ENCODE measurements at regions not wholly inside any gene's neighbourhood (a gene's known extent, or its start where the extent isn't known, plus 50 kb on each side); places are given as distances from the start of the nearest gene placed in this dataset.

GRCh38 chr13:102962430-102962829, 103.8 kb downstream of the SLC10A2 start:
- no peak for TF ChIP-seq CTCF (IDR thresholded peaks at IDR 0.05; ENCODE audit: low read depth, low read length)
- TF ChIP-seq MAX (IDR thresholded peaks at IDR 0.05; ENCODE audit: low read depth, low read length) = no peak

Data from NB4 (cell line).